ENCODE measurements at regions not wholly inside any gene's neighbourhood (a gene's known extent, or its start where the extent isn't known, plus 50 kb on each side); places are given as distances from the start of the nearest gene placed in this dataset.

- TF ChIP-seq CTCF (IDR thresholded peaks at IDR 0.05; ENCODE audit: low read depth, low read length, missing control alignments): no peak
- DNase-seq (ENCODE audit: extremely low read depth, low read depth): no peak
- H3K4me3 ChIP-seq (replicated peaks; ENCODE audit: low read depth, low read length): no peak overlapping the region
Observed at GRCh38 chr22:34102633-34103032, 182.4 kb upstream of the LARGE1 start.

DNA sequence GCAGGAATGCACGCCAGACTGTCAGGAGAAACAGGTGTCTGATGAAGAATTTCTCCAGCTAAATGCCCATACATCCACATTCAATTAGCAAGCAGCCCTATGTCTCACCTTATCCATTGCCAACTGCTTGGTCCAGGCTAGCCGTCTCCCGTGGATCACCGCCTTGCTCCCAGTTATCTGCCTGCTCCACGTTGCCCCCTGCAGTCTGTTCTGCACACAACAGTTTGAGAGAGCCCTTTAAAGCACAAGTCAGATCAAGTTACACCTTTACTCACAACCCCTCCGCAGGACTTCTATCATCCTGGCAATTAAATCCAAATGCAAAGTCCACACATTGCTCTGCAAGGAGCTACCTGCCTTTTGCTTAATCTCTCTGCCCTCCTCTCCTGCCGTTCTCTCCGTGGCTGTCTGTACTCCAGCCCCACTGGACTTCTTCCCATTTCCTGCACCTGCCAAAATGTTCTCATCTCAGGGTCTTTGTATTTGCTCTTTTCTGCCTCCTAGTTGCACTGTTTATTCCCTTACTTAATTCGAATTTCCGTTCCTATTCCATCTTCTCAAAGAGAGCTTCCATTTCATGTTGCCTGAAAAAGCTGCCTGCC, 185.3 kb upstream of the LARGE1 start:
- H3K4me3 ChIP-seq (replicated peaks; ENCODE audit: low read depth, low read length): no peak overlapping the region
- no peak for DNase-seq (ENCODE audit: extremely low read depth, low read depth)
- peak; percentile 13 for TF ChIP-seq CTCF (IDR thresholded peaks at IDR 0.05; ENCODE audit: low read depth, low read length, missing control alignments)

DNA sequence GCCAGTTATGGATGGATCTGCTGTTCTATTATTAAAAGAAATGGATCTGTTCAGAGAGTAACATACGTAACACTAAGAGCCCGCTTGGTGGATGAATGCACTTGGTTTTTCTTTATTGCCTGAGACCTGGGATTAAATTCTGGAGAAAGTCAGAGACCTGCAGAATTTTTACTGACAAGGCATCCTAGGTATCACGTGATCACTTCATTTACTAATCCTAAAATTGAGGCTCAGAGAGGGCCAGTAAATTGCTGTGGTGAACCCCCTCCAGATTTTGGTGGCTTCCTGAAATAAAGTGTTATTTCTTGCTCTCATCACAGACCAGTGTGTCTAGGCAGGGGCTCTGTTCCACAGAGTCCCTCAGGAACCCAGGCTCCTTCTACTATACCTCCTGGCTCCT, 187.9 kb upstream of the LARGE1 start:
- no peak for TF ChIP-seq CTCF (IDR thresholded peaks at IDR 0.05; ENCODE audit: low read depth, low read length, missing control alignments)
- DNase-seq (ENCODE audit: extremely low read depth, low read depth): no peak
- H3K4me3 ChIP-seq (replicated peaks; ENCODE audit: low read depth, low read length): no peak overlapping the region

DNA sequence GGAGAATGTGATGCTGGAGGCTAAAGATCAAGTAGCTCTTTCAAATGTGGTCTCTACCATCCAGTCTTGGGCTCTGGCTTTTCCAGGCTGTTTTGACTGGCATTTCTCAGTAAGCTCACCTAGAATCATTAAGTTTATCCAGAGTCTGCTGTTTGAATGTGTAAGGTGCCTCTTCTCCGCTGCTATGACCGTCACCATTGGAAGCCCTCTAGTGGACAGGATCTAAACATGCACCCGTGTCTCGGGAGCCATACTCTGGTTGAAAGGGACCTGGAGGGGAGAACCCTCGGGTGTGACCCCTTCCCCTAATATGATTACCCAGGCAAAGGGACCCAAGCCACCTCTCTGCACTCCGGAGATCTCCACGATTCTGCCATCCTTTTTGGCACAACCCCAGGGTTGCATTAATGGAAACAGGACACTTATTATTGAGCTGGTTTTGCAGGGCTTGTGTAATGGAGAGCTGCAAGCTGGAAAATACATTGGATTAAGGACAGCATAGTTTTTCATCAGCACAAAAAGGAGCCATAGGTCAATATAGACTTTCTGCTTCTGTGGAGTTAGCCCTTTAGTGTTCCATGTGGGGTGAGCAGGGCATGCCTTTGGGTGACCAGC, 191.0 kb upstream of the LARGE1 start:
- TF ChIP-seq CTCF (IDR thresholded peaks at IDR 0.05; ENCODE audit: low read depth, low read length, missing control alignments): peak; percentile 70
- no peak overlapping the region for H3K4me3 ChIP-seq (replicated peaks; ENCODE audit: low read depth, low read length)
- DNase-seq (ENCODE audit: extremely low read depth, low read depth): no peak

GRCh38 chr22:34113381-34113780, 193.1 kb upstream of the LARGE1 start:
- no peak overlapping the region for H3K4me3 ChIP-seq (replicated peaks; ENCODE audit: low read depth, low read length)
- no peak for DNase-seq (ENCODE audit: extremely low read depth, low read depth)
- TF ChIP-seq CTCF (IDR thresholded peaks at IDR 0.05; ENCODE audit: low read depth, low read length, missing control alignments): no peak

DNA sequence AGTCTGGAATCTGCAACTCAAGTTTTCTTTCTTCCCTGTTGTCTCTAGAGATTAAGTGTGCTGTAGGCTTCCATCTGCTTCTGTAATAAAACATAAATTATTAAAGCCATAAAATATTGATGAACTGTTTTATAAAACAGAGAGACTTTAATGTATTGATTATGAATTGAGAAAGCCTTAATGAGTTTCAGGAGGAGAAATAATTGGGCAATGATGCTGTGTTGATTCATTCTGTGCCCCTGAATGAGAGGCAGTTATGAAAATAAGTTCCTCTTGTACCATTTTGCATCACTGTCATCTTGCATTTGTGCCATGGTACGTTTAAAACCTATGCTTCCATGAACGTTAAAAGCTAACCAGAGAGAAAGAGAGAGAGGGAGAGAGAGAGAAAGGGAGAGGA, 194.1 kb upstream of the LARGE1 start:
- DNase-seq (ENCODE audit: extremely low read depth, low read depth): no peak
- H3K4me3 ChIP-seq (replicated peaks; ENCODE audit: low read depth, low read length): no peak overlapping the region
- TF ChIP-seq CTCF (IDR thresholded peaks at IDR 0.05; ENCODE audit: low read depth, low read length, missing control alignments): no peak

- TF ChIP-seq CTCF (IDR thresholded peaks at IDR 0.05; ENCODE audit: low read depth, low read length, missing control alignments): no peak
- H3K4me3 ChIP-seq (replicated peaks; ENCODE audit: low read depth, low read length): no peak overlapping the region
- DNase-seq (ENCODE audit: extremely low read depth, low read depth): no peak
Observed at GRCh38 chr22:34115722-34116121, 195.4 kb upstream of the LARGE1 start.

Data from HFF-Myc (cell line).